GM18519 (cell line): ENCODE measurements at regions not wholly inside any gene's neighbourhood (a gene's known extent, or its start where the extent isn't known, plus 50 kb on each side); places are given as distances from the start of the nearest gene placed in this dataset.
A peak's percentile ranks its signal among the peaks of the same experiment; 100 is the strongest.

Experiments
- ATAC-seq: cut with Tn5 transposase; IDR thresholded peaks from one replicate; pipeline ENCODE4 v1.9.1; 2021; ENCODE audit warnings: mild to moderate bottlenecking, moderate library complexity; ENCODE audit not compliant: unreplicated experiment, low FRiP score

DNA sequence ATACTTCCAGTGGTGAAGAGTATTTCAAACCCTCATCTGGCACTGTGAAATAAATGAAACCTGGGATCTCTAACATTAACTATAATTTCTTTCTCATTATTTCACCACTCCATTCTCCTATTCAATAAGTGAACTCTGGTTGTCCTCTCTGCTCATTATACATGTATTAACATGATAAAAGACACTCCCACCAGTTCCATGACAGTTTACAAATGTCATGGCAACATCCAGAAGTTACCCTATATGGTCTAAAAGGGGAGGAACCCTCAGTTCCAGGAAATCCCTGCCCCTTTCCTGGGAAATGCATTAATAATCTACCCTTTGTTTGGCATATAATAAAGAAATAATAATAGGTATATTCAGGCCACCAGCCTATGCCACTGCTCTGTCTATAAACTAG lies 62.7 kb upstream of the BRINP3 start:
- ATAC-seq = no peak

DNA sequence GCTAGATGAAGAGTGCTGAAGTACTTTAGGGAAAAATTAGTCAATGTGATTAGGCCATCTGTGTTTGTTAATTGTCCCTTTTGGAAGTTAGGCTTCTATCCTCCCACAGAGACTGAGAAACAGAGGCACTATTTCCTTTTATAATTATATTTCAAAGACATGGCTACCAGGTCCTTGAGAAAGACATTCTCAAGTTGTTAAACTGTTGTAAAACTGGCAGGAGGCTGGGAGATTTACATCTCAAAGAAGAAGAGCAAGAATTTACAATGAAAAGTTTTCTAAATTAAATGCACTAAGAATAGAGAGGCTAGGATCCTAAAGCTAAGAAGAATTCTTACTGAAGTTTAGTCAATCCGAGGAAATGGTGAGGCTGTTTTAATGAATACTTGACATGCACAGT lies 74.0 kb upstream of the BRINP3 start:
- ATAC-seq = no peak

DNA sequence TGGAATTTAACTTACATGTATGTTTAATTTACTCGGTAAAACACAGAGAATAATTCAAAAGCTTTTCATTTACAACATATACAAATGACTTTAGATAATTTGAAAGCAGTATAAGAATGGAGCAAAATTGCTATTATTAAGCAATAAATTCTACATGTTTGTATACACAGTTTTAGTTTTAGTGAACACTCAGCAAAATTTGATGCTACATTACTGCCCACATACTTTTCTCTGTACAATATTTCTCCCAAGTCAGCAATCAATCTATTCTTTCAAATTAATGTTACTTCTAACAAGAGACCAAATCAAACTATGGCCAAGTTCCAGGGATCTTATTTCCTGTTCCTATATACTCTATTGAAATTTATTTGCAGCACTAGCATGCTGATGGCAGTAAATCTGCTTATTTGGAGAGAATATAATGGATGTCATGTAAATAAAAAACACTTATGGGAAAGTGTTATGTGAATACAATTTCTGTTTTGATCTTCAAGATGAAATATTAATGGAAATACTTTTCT lies 82.6 kb upstream of the BRINP3 start:
- no peak for ATAC-seq

DNA sequence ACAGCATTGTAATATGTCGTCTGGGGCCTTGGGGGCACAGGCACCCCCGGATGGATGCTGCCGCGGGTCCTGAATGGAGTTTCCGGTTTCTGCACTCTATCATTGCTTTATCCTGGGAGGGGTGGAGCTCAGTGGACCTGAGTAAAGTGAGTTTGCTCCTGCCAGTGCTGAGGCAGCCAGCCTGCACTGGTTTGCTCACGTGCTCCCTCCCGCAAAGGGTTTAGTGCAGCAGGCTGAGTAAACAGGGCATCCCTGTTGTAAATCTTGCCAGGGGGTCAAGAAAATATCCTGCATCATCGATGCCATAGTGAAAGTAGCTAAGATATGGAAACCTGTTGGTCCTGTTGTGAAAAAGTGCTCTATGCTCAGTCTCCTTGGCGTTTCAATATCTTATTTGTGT lies 85.6 kb upstream of the BRINP3 start:
- ATAC-seq = no peak

DNA sequence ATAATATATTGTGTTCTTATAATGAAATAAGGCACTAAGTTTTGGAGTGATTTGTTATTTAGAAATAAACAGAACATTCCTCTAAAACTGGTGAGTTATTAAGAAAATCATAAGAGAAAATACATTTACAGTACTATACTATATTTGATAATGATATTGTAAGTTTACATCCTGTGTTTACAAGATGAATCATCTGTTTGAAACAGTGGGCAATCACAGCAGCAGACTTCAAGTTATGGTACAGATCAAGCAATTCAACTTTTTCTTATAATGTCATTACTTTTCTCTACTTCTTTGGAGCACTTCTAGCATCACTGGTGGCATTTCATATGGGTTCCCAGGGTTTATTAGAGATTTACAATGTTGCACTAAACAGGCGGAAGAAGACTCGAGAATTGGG lies 86.5 kb upstream of the BRINP3 start:
- no peak for ATAC-seq

DNA sequence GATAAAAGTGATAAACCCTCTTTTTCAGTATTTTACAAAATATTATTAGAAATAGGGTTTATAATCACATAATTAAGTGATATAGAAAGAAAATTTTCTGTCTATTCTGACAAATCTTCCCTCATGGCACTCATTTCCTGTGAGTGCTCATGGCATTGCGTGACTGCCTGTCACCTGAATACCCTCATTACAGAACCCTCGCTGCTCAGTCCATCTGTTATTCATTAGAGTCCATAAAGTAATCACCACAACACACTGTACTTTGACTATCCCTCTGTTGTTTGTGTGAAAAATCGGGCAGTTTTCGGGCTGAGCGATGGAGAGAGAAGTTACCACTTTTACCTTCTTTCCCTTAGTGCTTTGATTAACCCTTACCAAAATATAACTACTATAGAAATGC lies 100.4 kb upstream of the BRINP3 start:
- ATAC-seq = no peak

DNA sequence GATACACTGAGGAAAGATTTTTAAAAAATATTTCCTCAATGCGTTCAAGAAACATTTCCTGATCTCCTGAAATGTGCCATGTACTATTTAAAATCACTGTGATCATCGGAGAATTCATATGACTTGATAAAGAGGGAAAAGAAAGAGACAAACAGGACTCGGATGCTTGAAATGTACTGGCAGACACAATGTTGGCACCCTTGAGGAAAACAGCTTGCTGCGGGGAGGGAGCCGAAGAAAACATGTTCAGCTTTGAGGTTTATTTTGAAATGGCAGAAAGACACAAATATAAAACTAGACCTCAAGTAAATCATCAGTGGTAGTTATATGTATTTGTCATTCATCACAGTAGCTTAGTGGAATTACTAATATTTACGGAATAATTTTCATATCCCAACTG lies 100.9 kb upstream of the BRINP3 start:
- no peak for ATAC-seq

DNA sequence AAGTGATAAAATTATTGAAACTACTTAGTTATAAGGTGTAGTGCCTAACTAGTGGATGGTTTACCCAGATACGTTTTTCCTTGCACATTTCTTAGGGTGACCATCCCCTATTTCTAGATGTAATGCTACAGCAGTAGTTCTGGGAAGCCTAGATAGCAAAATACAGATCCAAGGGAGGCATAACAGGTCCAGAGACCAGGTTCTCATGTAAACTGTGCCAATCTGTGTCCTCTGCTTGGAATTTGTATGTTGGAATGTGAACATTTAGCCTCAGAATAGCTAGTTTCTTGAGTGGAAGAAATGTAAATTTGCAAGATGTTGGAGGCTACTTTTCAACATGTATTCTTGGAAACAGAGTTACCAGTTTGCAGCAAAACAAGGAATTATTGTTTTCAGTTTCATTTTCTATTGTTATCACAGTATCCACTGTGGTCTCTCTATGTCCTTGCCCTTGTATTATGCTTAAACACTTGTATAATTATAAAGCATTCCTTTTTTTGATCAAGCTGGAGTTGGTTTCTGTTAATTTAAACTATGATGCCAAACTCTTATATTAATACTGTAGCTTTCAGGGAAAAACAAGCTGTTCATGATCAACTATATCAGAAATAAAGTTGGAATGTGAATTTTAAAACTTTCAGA lies 102.0 kb upstream of the BRINP3 start:
- no peak for ATAC-seq

DNA sequence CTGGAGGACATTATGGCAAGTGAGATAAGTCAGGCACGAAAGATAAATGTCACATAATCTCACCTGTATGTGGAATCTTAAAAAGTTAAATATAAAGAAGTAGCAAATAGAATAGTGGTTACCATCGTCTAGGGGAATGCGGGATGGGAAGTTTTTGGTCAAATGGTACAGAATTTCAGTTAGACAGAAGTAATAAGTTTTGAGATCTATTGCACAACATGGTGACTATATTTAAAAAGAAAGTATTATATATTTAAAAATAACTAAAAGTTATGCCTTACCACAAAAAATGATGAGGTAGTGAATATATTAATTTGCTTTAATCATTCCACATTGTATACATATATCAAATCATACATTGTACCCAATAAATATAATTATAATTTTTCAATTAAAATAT lies 106.2 kb upstream of the BRINP3 start:
- ATAC-seq = no peak

DNA sequence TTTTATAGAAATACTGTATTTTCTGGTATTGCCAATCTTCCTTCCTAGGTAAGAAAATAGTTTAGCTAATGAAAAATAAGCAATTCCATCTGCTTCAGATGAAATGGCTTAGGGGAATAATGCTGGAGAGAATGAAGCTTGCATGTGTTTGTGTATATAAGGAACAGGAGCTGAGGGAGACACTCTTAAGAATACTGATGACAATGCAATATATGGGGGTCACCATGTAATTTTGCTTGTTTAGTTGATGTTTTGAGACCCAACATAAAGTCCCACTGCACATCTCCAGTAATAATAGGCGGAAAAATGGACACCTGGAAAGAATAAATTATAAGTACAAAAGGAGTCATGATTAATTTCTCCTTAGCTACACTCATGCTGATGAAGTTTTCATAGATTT lies 110.8 kb upstream of the BRINP3 start:
- no peak for ATAC-seq

DNA sequence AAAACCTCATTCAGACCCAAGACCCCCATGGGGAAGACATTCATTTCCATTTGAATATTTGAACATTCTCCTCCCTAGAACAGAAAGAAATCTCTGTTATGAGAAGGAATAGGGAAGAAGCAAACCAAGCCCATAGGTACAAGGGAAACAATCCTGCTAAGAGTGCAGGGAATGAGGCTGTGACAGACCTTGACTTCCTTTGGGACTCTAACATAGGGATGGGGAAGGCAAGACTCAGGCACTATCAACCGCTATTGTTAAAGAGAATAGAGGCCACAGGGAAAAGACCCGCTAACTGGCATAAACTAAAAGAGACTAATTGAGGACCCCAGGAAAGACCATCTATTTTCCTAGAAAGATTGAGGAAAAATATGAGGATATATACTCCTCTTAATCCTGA lies 117.8 kb upstream of the BRINP3 start:
- ATAC-seq = no peak

DNA sequence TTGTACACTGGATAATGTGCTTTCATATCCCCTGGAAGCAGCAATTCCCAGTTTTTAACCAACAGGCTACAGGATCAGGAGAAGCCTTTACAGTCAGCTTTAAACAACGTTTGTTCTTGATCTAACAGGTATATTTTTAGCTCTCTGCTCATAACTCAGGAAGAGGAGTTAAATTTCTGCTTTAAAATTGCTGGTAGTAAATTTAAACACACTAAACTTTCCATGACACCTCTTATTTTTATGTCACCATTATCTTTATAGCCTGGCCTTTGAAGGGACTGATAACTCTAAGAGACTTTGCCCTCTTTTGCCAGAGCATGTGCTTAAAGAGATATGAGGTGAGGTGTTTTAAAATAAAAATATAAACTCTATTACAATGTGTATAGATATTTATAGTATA lies 119.6 kb upstream of the BRINP3 start:
- ATAC-seq = no peak

DNA sequence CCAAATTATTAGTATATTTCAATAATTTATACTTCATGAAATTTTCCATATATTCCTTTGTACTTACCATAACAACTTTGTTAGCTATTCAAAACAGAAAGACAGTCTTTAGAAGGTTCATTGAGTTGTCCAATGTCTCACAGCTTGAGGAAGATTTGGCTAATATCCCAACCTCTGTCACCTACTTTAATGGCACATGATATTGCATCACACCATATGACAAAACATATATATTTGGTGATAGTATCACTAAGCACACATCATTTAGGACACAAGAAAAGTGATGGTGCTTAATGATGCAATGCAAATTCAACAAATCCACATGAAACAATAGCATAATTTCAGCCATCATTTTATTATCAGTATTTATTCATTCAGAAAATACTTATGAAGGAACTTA lies 122.0 kb upstream of the BRINP3 start:
- ATAC-seq = no peak

DNA sequence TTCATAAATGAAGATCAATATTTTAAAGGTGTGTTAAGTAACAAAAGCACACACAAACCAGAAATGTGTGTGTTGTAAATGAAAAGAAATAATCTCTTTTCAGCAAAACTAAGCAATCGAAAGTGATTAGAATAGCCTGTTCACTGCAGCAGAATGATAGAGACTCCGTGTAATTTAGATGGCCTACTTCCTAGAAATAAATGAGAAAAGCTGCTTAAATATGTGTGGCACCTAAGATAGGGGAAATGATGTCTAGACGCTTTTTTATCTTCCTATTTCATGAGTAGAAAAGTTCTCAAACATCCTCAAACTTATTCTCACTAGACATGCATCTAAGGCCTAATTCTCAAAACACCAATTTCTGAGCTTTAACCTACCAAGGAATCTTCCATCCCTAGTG lies 124.7 kb upstream of the BRINP3 start:
- no peak for ATAC-seq

DNA sequence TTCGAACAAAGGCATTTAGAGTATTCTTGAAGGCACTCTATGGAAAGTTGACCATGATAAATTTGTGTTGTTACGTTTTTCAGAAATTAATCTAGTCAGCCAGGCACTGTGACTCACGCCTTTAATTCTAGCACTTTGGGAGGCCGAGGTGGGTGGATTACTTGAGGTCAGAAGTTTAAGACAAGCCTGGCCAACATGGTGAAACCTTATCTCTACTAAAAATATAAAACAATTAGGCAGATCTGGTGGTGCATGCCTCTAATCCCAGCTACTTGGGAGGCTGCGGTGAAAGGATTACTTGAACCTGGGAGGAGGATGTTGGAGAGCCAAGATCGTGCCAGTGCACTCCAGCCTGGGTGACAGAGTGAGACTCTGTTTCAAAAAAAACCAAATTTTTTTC lies 130.6 kb upstream of the BRINP3 start:
- ATAC-seq = no peak

DNA sequence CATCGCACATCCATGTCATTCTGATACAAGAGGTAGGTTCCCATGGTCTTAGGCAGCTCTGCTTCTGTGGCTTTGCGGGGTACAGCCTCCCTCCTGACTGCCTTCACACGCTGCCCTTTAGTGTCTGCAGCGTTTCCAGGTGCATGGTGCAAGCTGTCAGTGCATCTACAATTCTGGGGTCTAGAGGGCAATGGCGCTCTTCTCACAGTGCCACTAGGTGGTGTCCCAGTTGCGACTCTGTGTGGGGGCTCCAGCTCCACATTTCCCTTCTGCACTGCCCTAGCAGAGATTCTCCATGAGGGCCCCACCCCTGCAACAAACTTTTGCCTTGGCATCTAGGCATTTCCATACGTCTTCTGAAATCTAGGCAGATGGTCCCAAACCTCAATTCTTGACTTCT lies 138.2 kb upstream of the BRINP3 start:
- ATAC-seq = no peak

DNA sequence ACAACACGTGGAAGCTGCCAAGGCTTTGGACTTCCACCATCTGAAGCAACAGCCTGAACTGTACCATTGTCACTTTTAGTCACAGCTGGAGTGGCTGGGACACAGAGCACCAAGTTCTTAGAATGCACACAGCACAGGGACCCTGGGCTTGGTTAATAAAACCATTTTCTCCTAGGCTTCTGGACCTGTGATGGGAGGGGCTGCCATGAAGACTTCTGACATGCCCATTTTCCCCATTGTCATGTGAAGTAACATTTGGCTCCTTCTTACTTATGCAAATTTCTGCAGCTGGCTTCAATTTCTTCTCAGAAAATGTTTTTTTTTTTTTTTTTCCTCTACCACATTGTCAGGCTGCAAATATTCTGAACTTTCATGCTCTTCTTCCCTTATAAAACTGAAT lies 138.6 kb upstream of the BRINP3 start:
- no peak for ATAC-seq

DNA sequence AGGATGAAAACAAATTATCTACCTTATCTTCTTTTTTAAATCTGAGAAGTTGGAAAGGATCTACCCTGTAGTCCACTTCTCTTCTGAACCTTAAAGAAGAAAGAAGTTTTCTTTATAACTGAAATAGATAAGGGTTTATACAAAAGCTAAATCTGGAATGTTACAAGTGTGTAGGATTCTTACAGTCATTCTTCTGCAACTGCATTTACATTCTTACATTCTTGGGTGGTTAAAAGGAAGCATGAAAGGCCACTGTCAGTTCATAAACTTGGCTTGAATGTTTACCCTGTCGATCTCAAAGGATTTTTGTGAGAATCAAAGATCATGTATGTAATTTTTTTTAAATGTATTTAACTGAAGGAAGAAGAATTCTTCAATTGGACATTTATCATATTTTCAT lies 142.1 kb upstream of the BRINP3 start:
- ATAC-seq = no peak

DNA sequence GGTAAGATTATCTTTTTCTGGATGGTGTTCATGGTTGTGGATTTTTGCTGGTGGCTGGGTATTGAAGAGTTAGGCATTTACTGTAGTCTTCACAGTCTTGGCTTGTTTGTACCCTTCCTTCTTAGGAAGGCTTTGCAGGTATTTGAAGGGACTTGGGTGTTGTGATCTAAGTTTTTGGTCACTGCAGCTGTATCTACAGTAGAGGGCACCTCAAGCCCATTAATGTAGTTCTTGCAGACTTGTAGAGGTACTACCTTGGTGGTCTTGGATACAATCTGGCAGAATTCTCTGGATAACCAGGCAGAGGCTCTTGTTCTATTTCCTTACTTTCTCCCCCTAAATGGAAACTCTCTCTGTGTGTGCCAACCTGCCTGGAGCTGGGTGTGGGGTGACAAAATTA lies 155.8 kb upstream of the BRINP3 start:
- no peak for ATAC-seq

DNA sequence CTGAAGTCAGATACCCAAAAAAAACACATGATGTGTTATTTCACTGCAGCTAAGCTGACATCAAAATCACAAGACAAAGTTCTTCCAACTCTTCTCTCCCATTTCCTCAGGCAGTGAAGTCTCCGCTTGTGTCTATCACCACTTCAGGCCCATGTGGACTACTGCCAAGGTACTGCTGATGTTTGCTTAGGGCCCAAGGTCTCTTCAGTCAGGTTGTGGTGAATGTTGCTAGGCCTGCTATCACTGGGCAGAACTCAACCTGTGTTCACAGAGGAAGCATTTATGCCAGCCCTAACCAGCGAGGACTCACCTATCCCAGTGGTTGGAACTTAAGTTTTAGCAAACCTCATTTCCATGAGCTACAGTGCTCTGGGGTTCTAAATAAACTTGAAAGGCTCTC lies 156.5 kb upstream of the BRINP3 start:
- no peak for ATAC-seq

DNA sequence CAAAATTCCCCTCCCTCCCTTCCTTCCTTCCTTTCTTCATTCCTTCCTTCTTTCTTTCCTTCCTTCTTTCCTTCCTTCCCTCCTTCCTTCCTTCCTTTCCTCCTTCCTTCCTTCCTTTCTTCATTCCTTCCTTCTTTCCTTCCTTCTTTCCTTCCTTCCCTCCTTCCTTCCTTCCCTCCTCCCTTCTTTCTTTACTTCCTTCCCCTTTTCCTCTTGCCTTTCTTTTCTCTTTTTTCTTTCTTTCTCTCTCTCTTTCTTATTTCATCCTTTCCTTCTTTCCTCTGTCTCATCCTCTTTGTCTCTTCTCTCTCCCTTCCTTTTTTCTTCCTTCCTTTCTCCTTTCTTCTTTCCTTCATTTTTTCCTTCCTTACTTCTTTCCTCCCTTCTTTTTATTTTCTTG lies 171.9 kb upstream of the BRINP3 start:
- ATAC-seq = no peak

DNA sequence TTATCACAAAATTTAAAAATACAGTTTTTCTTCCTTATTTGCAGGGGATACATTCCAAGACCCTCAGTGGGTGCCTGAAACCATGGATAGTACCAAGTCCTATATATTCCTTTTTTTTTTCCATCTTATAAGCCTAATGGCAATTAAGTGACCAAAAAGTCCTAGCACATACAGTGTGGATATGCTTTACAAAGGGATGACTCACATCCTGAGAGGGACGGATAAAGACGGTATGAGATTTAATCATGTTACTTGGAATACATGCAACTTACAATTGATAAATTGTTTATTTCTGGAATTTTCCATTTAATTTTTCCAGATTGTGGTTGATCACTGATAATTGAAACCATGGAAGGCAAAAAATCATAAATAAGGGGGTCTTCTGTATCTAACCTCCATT lies 181.2 kb upstream of the BRINP3 start:
- no peak for ATAC-seq

DNA sequence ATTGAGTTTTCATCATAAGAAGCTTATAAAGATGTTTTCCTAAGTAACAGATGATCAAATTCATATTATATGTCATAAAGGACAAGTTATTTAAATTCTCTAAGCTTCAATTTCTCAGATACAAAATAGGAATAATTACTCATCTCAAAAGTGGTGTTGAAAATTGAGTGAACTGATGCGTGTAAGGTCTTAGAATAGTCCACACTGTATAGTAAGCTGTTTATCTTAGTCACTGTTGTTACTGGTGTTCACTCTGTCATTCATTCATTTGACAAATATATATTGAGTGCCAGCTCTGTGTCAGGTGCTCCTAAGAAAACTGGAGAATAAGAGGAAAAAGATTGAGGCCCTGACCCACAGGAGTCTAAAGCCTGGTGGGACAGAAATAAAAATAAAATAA lies 186.3 kb upstream of the BRINP3 start:
- peak; percentile 61 for ATAC-seq
